ENCODE measurements at regions not wholly inside any gene's neighbourhood (a gene's known extent, or its start where the extent isn't known, plus 50 kb on each side); places are given as distances from the start of the nearest gene placed in this dataset.

- H3K4me1 ChIP-seq (ENCODE audit: insufficient read depth, poor library complexity, severe bottlenecking), result no peaks in the 10 kb centered on the region
- TF ChIP-seq, protein P1, sequence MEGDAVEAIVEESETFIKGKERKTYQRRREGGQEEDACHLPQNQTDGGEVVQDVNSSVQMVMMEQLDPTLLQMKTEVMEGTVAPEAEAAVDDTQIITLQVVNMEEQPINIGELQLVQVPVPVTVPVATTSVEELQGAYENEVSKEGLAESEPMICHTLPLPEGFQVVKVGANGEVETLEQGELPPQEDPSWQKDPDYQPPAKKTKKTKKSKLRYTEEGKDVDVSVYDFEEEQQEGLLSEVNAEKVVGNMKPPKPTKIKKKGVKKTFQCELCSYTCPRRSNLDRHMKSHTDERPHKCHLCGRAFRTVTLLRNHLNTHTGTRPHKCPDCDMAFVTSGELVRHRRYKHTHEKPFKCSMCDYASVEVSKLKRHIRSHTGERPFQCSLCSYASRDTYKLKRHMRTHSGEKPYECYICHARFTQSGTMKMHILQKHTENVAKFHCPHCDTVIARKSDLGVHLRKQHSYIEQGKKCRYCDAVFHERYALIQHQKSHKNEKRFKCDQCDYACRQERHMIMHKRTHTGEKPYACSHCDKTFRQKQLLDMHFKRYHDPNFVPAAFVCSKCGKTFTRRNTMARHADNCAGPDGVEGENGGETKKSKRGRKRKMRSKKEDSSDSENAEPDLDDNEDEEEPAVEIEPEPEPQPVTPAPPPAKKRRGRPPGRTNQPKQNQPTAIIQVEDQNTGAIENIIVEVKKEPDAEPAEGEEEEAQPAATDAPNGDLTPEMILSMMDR (IDR thresholded peaks at IDR 0.05; ENCODE audit: poor library complexity, severe bottlenecking), result no peak
- no peaks in the 10 kb centered on the region for H3K27me3 ChIP-seq (ENCODE audit: insufficient read depth, poor library complexity, severe bottlenecking)
- no peak overlapping the region for H3K27ac ChIP-seq (ENCODE audit: poor library complexity, severe bottlenecking)
- no peaks in the 10 kb centered on the region for H3K36me3 ChIP-seq (ENCODE audit: low read depth)
- H3K9me3 ChIP-seq (ENCODE audit: severe bottlenecking), result no peaks in the 10 kb centered on the region
- DNase-seq (ENCODE audit: low spot score) (no peak), ATAC-seq (ENCODE audit: low read depth) (no peak)
- no peak overlapping the region for H3K4me3 ChIP-seq (ENCODE audit: severe bottlenecking)
Observed at GRCh38 chr9:82920154-82920553, 142.8 kb downstream of the RASEF start.

DNA sequence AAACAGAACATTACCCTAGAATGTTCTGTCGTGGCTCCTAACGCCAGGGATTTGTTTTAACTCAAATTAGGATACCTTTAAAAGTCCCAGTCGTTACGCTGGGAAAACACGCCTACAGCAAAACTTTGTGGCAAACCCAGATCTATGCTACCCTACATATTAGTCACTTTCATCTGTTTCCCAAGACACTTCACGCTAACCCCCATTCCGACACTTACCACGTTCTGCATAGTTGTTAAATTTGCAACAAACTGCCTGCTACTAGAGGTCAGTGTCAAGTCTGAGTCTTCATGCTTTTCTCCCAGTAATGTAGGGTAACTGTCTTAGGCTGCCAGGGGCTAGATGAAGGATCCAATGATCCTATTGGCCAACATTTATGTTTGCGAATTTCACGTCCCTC, 140.3 kb downstream of the RASEF start:
- no peak for ATAC-seq (ENCODE audit: low read depth)
- H3K4me3 ChIP-seq (ENCODE audit: severe bottlenecking), result no peak overlapping the region
- no peaks in the 10 kb centered on the region for H3K36me3 ChIP-seq (ENCODE audit: low read depth)
- H3K27me3 ChIP-seq (ENCODE audit: insufficient read depth, poor library complexity, severe bottlenecking), result no peaks in the 10 kb centered on the region
- DNase-seq (ENCODE audit: low spot score), result no peak
- H3K4me1 ChIP-seq (ENCODE audit: insufficient read depth, poor library complexity, severe bottlenecking), result no peaks in the 10 kb centered on the region
- H3K9me3 ChIP-seq (ENCODE audit: severe bottlenecking), result no peaks in the 10 kb centered on the region
- TF ChIP-seq, protein P1 (IDR thresholded peaks at IDR 0.05; ENCODE audit: poor library complexity, severe bottlenecking), result no peak
- no peak overlapping the region for H3K27ac ChIP-seq (ENCODE audit: poor library complexity, severe bottlenecking)

GRCh38 chr9:82923092-82923911, 139.6 kb downstream of the RASEF start:
- DNase-seq (ENCODE audit: low spot score), result no peak
- Histone ChIP-seq H3K4me3 (ENCODE audit: severe bottlenecking) (no peak overlapping the region), H3K4me1 (ENCODE audit: insufficient read depth, poor library complexity, severe bottlenecking) (no peaks in the 10 kb centered on the region), H3K36me3 (ENCODE audit: low read depth) (no peaks in the 10 kb centered on the region), H3K27me3 (ENCODE audit: insufficient read depth, poor library complexity, severe bottlenecking) (no peaks in the 10 kb centered on the region), H3K27ac (ENCODE audit: poor library complexity, severe bottlenecking) (no peak overlapping the region), H3K9me3 (ENCODE audit: severe bottlenecking) (no peaks in the 10 kb centered on the region)
- ATAC-seq (ENCODE audit: low read depth), result no peak
- TF ChIP-seq, protein P1 (IDR thresholded peaks at IDR 0.05; ENCODE audit: poor library complexity, severe bottlenecking), result no peak

- Histone ChIP-seq H3K4me1 (ENCODE audit: insufficient read depth, poor library complexity, severe bottlenecking) (no peaks in the 10 kb centered on the region), H3K27me3 (ENCODE audit: insufficient read depth, poor library complexity, severe bottlenecking) (no peaks in the 10 kb centered on the region), H3K27ac (ENCODE audit: poor library complexity, severe bottlenecking) (no peak overlapping the region), H3K36me3 (ENCODE audit: low read depth) (no peaks in the 10 kb centered on the region), H3K4me3 (ENCODE audit: severe bottlenecking) (no peak overlapping the region), H3K9me3 (ENCODE audit: severe bottlenecking) (no peaks in the 10 kb centered on the region)
- ATAC-seq (ENCODE audit: low read depth), result no peak
- TF ChIP-seq, protein P1 (IDR thresholded peaks at IDR 0.05; ENCODE audit: poor library complexity, severe bottlenecking), result no peak
- DNase-seq (ENCODE audit: low spot score), result no peak
Observed at GRCh38 chr9:82923912-82924605, 138.9 kb downstream of the RASEF start.

All from RWPE2 (cell line).